ENCODE measurements at regions not wholly inside any gene's neighbourhood (a gene's known extent, or its start where the extent isn't known, plus 50 kb on each side); places are given as distances from the start of the nearest gene placed in this dataset.

DNA sequence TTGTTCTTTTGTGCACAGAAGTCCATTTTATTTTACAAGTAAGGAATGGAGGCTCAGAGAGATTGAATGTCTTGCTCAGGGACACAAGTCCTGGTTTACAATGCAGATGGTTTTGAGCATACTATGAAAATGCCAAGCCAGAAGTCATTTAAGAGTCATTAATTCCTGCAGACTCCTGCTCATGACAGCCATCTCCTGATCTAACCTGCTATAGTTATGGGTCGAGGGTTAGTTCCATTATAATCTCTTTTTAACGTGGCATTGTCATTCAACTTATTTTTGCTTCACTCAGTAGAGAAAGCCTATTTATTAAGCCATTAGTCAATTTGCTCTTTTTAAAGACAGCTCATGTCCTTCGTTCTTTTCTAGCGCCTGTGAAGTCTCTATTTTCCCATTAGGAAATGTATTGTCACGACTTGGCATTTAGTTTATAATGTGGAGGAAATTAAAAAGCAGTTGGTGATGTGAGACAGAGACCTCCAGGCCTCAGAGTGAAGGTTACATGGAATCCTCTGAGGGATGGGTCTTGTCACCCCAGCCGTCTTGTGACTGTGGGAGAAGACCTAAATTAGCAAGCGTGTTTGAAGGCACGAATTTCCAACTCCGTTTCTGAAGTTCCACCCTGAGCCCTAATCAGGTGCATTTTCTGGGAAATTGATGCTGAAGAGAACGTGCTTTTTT, 84.1 kb downstream of the ACTBL2 start:
- Histone ChIP-seq H3K9me3 (replicated peaks in 1 of 3) (no peaks in the 10 kb centered on the region), H3K27me3 (no peaks in the 10 kb centered on the region), H3K36me3 (replicated peaks in 1 of 2) (no peaks in the 10 kb centered on the region), H3K4me3 (no peak overlapping the region), H3K4me1 (replicated peaks in 1 of 2) (no peaks in the 10 kb centered on the region), H3K27ac (no peak overlapping the region)
- 83 to 84% (median 84%) methylated on average over 10 of the region's 10 CpGs for WGBS, 4 donors
- DNase-seq = no peak
- TF ChIP-seq, protein P1, sequence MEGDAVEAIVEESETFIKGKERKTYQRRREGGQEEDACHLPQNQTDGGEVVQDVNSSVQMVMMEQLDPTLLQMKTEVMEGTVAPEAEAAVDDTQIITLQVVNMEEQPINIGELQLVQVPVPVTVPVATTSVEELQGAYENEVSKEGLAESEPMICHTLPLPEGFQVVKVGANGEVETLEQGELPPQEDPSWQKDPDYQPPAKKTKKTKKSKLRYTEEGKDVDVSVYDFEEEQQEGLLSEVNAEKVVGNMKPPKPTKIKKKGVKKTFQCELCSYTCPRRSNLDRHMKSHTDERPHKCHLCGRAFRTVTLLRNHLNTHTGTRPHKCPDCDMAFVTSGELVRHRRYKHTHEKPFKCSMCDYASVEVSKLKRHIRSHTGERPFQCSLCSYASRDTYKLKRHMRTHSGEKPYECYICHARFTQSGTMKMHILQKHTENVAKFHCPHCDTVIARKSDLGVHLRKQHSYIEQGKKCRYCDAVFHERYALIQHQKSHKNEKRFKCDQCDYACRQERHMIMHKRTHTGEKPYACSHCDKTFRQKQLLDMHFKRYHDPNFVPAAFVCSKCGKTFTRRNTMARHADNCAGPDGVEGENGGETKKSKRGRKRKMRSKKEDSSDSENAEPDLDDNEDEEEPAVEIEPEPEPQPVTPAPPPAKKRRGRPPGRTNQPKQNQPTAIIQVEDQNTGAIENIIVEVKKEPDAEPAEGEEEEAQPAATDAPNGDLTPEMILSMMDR (IDR thresholded peaks at IDR 0.05) = no peak
- TF ChIP-seq POLR2A (IDR thresholded peaks at IDR 0.05) = no peak
- intact Hi-C loops (cut with DNase I) = no loop called here

GRCh38 chr5:57396701-57397100, 85.9 kb downstream of the ACTBL2 start:
- Histone ChIP-seq H3K27ac (no peak overlapping the region), H3K36me3 (replicated peaks in 1 of 2) (no peaks in the 10 kb centered on the region), H3K4me3 (no peak overlapping the region), H3K4me1 (replicated peaks in 1 of 2) (no peaks in the 10 kb centered on the region), H3K27me3 (no peaks in the 10 kb centered on the region), H3K9me3 (replicated peaks in 1 of 3) (no peaks in the 10 kb centered on the region)
- WGBS, 4 donors = 71 to 84% (median 80%) methylated on average over 3 of the region's 3 CpGs
- TF ChIP-seq, protein P1 (IDR thresholded peaks at IDR 0.05) = no peak
- TF ChIP-seq POLR2A (IDR thresholded peaks at IDR 0.05) = no peak
- DNase-seq = no peak
- intact Hi-C loops (cut with DNase I) = no loop called here

GRCh38 chr5:57394421-57395210, 88.0 kb downstream of the ACTBL2 start:
- intact Hi-C loops (cut with DNase I) = no loop called here
- no peaks in the 10 kb centered on the region for H3K27me3 ChIP-seq
- H3K9me3 ChIP-seq (replicated peaks in 1 of 3) = no peaks in the 10 kb centered on the region
- DNase-seq = no peak
- no peaks in the 10 kb centered on the region for H3K36me3 ChIP-seq (replicated peaks in 1 of 2)
- no peaks in the 10 kb centered on the region for H3K4me1 ChIP-seq (replicated peaks in 1 of 2)
- WGBS, 4 donors = 80 to 87% (median 85%) methylated on average over 5 of the region's 5 CpGs
- H3K27ac ChIP-seq = no peak overlapping the region
- H3K4me3 ChIP-seq = no peak overlapping the region
- no peak for TF ChIP-seq POLR2A (IDR thresholded peaks at IDR 0.05)
- TF ChIP-seq, protein P1 (IDR thresholded peaks at IDR 0.05) = no peak

DNA sequence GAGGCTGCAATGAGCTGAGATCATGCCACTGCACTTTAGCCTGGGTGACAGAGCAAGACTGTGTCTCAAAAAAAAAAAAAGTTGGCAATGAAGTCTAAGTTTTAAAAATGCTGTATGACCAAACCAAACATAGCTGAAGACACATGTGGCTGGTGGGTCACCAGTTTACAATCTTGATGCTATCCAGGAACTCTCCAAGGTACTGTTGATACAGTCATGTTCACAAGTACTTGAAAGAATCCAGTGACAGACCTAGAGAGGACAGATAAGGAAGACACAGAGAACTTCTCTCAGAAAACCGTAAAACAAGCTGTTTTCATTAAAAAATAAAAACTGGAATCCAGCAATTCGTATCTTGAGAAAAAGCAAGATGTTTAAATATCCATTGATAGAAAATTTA, 95.7 kb downstream of the ACTBL2 start:
- H3K4me1 ChIP-seq (replicated peaks in 1 of 2) = peaks cover 0 to 4% of the 10 kb centered on the region in 2 donors
- no peak overlapping the region for H3K27ac ChIP-seq
- H3K27me3 ChIP-seq = no peaks in the 10 kb centered on the region
- H3K36me3 ChIP-seq (replicated peaks in 1 of 2) = no peaks in the 10 kb centered on the region
- TF ChIP-seq POLR2A (IDR thresholded peaks at IDR 0.05) = no peak
- TF ChIP-seq, protein P1 (IDR thresholded peaks at IDR 0.05) = no peak
- no peak for DNase-seq
- H3K4me3 ChIP-seq = no peak overlapping the region
- intact Hi-C loops (cut with DNase I) = no loop called here
- H3K9me3 ChIP-seq (replicated peaks in 1 of 3) = no peaks in the 10 kb centered on the region
- WGBS, 4 donors = 59 to 77% (median 67%) methylated on average over 2 of the region's 2 CpGs
